BJ (cell line): ENCODE measurements at regions not wholly inside any gene's neighbourhood (a gene's known extent, or its start where the extent isn't known, plus 50 kb on each side); places are given as distances from the start of the nearest gene placed in this dataset.

Experiments
- CTCF ChIA-PET: fragments of 350-600 bp; formaldehyde crosslinking; extraction: SDS; loops from one replicate; lab custom pipeline; 2021; ENCODE audit warnings: antibody characterized with exemption, inconsistent platforms; lab: Yijun Ruan, JAX
- POLR2A ChIA-PET: fragments of 300-600 bp; sonication (Branson Sonifier 250); formaldehyde crosslinking; extraction: SDS; loops from one replicate; lab custom pipeline; 2021; ENCODE audit warnings: antibody characterized with exemption; lab: Charles Lee
- DNase-seq: peaks from one replicate; pipeline ENCODE4 v3.0.0-alpha.2; 2011; ENCODE audit warnings: low read depth
- H3K27me3 ChIP-seq: 2 replicates; pipeline ENCODE4 v1.6.0; 2011; ENCODE audit warnings: low read length; ENCODE audit not compliant: control insufficient read depth, insufficient read depth
- H3K36me3 ChIP-seq: 2 replicates; pipeline ENCODE4 v1.5.1; 2011; ENCODE audit warnings: low read length; ENCODE audit not compliant: control insufficient read depth, insufficient read depth
- H3K4me3 ChIP-seq: 2 replicates; pipeline ENCODE4 v1.5.1; 2011; ENCODE audit warnings: low read depth, mild to moderate bottlenecking, control low read depth, low read length
- TF ChIP-seq, protein P1 (sequence below): IDR thresholded peaks from 2 replicates; pipeline ENCODE4 v1.5.1; 2011; ENCODE audit warnings: low read depth, mild to moderate bottlenecking, control low read depth, inconsistent platforms, low read length, moderate library complexity; ENCODE audit not compliant: insufficient read depth

DNA sequence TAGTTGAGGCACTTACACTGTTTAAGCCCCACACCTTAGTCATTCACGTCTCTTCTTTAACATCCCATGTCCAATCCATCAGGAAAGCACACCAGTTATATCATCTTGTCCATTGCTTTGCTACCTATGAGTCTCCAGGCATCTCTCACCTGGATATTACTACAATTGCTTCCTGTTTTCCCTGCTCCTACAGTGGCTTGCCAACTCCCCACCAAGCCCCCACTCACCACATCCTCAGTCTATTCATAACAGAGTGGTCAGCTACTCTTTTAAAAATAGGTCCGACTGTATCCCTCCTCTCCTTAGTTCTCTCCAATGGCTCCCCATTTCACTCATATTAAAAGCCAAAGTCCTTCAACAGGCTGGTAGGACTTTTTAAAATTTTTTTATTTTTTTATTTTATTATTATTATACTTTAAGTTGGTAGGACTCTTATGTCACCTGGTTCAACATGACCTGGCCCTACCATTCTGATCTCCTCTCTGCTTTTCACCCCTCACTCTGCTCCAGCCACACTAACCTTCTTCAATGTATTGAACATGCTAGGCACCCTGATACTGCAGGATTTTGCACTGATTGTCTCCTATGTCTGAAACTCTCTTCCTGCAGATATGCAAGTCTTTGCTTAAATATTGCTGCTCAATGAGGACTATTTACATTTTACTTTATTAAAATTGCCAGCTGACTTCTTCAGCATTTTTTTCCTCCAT lies 253.2 kb downstream of the CYRIA start:
- TF ChIP-seq, protein P1, sequence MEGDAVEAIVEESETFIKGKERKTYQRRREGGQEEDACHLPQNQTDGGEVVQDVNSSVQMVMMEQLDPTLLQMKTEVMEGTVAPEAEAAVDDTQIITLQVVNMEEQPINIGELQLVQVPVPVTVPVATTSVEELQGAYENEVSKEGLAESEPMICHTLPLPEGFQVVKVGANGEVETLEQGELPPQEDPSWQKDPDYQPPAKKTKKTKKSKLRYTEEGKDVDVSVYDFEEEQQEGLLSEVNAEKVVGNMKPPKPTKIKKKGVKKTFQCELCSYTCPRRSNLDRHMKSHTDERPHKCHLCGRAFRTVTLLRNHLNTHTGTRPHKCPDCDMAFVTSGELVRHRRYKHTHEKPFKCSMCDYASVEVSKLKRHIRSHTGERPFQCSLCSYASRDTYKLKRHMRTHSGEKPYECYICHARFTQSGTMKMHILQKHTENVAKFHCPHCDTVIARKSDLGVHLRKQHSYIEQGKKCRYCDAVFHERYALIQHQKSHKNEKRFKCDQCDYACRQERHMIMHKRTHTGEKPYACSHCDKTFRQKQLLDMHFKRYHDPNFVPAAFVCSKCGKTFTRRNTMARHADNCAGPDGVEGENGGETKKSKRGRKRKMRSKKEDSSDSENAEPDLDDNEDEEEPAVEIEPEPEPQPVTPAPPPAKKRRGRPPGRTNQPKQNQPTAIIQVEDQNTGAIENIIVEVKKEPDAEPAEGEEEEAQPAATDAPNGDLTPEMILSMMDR = no peak
- no peaks in the 10 kb centered on the region for H3K36me3 ChIP-seq
- ChIA-PET POLR2A (no interaction called here), CTCF (no interaction called here)
- H3K27me3 ChIP-seq = no peaks in the 10 kb centered on the region
- no peak for DNase-seq
- H3K4me3 ChIP-seq = no peak overlapping the region

DNA sequence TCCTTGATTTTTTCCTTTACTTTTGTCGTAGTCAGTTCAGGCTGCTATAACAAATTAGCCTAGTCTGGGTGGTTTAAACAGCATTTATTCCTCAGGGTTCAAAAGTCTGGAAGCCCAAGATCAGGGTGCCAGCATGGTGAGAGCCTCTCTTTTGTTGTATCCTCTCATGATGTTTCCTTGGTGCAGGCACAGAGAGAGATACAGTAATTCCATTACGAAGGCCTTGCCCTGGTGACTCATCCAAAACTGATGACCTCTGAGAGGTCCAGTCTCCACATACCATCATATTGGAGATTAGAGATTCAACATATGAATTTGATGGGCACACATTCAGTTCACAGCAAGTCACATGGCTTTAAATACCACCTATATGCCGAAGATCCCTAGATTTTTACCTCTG lies 253.8 kb downstream of the CYRIA start:
- H3K27me3 ChIP-seq = no peaks in the 10 kb centered on the region
- H3K4me3 ChIP-seq = no peak overlapping the region
- no peaks in the 10 kb centered on the region for H3K36me3 ChIP-seq
- no peak for DNase-seq
- TF ChIP-seq, protein P1 = no peak
- POLR2A ChIA-PET = no interaction called here
- CTCF ChIA-PET = no interaction called here

DNA sequence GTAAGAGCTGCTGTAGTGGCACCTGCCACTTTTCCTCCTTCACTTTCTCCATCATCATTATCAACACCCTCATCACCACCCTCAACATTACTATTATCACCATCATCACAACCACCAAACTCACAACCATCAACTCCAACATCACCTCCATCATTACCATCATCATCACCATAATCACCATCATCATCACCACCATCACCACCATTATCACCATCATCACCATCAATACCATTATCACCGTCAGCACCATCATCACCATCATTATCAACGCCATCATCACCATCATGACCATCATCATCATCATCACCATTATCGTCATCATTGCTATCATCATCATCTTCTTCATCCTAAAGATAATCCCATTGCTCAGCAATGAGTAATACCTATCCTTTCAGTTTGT lies 255.8 kb downstream of the CYRIA start:
- no peak overlapping the region for H3K4me3 ChIP-seq
- TF ChIP-seq, protein P1 = no peak
- POLR2A ChIA-PET = no interaction called here
- no peaks in the 10 kb centered on the region for H3K27me3 ChIP-seq
- no peaks in the 10 kb centered on the region for H3K36me3 ChIP-seq
- CTCF ChIA-PET = no interaction called here
- no peak for DNase-seq

DNA sequence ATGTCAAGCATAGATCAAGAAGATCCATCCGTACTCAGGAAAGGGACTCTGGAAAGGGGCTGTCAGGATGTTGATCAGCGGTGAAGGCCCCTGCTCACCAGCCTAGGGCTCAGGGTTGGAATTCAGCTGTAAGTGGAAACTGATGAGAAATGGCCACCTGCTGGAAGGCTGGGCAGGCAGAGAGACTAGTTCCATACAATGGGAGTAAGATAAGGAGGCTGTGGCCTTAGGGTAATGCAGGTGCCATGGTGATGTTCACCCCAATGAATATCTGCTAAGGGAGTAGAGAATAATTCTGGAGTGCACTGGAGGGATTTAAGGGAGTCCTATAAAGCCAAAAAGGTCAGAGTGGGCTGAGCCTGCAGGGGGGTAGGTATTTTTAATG lies 256.6 kb downstream of the CYRIA start:
- no peak for DNase-seq
- Histone ChIP-seq H3K27me3 (no peaks in the 10 kb centered on the region), H3K4me3 (no peak overlapping the region), H3K36me3 (no peaks in the 10 kb centered on the region)
- POLR2A ChIA-PET = no interaction called here
- CTCF ChIA-PET = no interaction called here
- TF ChIP-seq, protein P1 = no peak

DNA sequence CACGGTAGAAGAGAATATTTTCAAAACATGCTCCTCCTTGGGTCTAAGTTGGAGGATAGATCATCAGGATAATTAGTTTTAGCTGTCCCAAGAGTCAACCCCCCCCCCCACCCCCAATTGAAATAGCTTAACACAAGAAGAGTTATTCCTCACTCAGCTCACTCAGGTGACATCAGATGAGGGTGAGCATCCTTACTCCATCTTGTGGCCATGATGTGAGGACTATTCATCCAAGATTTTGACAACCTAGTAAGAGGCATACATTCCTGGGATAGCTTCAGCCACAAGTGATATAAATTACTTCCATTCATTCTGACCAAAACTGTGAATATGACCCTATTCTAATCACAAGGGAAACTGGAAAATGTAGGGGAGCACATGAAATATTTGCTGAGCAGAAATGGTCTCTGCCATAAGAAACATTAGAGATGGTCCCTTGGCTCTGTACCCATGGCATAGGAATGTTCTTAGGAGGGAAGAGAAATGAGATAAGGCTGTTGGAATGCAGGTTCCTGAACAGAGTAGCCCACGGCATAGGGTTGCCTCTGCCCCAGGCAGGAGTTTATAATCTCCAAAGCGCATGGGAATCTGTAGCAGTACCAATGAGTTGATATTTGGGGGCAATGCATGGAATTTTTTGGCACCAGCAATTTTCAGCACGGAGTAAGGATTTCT lies 257.2 kb downstream of the CYRIA start:
- H3K27me3 ChIP-seq = no peaks in the 10 kb centered on the region
- no peak overlapping the region for H3K4me3 ChIP-seq
- no peak for DNase-seq
- no peaks in the 10 kb centered on the region for H3K36me3 ChIP-seq
- CTCF ChIA-PET = no interaction called here
- TF ChIP-seq, protein P1 = no peak
- POLR2A ChIA-PET = no interaction called here
